GM21526 (cell line): ENCODE measurements at regions not wholly inside any gene's neighbourhood (a gene's known extent, or its start where the extent isn't known, plus 50 kb on each side); places are given as distances from the start of the nearest gene placed in this dataset.
"Not testable (repeated sequence)": the region's sequence is repeated elsewhere in the genome, so short reads cannot be mapped to it uniquely, and the experiment has no call there.

ENCODE experiments used
- ATAC-seq: cut with Tn5 transposase; IDR thresholded peaks from one replicate; pipeline ENCODE4 v1.9.1; 2021; ENCODE audit warnings: moderate library complexity; ENCODE audit not compliant: unreplicated experiment, low FRiP score

DNA sequence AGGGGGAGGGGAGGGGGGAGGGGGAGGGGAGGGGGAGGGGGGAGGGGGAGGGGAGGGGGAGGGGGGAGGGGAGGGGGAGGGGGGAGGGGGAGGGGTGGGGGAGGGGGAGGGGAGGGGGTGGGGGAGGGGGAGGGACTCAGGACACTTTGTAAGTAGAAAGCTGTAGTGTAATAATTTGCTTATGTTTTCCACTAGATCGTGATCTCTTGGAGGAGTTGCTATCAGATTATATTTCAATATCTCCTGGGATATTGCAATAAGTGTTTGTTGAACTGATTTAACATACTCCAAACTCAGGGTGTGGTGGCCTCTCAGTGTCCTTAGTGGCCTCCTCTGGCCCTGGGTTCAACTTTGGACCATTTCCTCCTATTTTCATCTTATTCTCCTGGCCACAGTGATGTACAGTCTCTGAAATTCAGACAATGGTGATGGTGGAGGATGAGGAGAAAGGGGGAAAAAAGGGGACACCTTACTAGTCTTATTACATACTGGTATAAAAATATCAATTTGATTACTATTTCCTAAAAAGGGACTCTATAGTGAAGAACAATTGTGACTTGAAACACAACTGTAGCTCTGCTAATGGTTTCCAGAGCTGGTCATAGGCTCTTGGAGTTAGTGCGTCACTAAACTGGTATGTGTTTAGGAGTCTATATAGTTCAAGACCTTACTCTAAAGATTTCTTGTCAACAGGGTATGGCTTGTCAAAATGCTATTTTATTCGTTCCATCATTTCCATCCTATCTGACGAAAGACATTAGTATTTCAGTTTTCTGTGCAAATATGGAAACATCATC is 89.6 kb downstream of the DDX1 start:
- no peak for ATAC-seq

DNA sequence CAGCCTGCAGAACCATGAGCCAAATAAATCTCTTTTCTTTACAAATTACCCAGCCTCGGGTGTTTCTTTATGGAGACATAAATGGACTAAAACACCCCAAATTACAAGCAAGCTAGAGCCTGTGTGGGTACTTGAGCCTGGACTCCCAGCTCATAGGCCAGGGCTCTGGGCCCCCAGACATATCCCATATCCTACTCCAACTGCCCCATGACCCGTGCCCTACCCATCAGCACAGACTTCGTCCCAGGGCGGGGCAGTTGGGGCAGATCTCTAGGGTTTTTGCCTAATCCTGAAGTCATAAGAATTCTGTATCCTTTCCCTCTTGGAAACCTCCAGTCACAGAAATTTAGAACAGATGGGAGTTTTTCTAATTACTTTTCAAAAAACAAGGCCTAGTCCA is 90.7 kb downstream of the DDX1 start:
- ATAC-seq = no peak

DNA sequence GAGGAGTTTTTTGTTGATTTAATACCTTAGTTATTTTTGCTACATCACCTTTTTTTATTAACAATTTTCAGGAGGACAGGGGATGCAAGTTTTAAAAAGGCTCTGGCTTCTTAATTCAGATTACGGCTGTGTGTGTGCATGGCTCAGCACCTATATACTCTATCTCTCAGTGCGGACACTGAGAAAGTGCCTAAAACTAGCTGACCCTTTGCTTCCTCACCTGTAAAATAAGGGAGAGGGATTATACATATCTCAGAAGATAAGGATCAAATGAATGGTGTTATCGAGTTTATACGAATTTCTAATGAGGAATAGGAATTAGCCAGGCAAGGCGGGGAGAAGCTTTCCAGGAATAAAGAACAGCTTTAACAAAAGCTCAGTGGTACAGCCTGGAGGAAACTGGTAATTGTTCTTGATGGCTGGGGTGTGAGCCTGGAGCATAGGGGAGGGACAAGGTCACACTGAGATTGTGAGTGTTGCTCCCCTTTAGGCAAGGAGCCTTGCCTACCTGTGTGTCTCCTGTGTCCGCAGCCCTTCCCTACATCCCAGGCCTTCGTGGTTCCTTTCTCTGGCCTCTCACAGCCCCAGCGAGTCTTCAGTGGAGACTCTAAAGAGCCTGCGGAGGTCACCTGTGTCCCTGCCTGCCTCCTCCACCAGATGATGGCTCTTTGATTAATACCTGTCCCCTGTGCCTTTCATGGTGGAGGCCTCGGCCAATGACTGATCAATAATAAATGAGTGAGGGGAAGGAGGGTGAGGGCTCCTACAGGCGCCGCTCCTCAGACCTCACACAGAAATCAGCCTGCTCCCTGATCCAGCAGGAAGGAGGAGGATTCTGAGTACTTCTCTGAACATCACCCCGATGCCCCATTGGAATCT is 92.7 kb downstream of the DDX1 start:
- no peak for ATAC-seq

DNA sequence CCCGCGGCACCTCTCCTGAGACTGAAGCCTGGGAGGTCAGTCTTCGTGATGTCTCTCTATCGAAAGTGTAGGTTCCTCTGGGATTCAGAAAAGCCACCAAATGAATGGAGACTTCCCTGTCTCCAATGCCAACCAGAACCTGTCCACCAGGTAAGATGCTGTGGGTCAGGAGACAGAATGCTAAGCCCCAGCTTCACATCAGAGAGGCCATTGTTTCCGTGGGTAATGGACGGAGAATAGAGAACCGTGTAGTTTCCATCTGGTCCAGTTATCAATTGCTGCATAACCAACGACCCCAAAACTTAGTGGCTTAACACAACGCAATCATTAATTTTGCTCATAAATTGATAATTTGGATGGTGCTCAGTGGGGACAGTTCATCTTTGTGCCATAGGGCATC is 93.5 kb downstream of the DDX1 start:
- ATAC-seq = no peak

DNA sequence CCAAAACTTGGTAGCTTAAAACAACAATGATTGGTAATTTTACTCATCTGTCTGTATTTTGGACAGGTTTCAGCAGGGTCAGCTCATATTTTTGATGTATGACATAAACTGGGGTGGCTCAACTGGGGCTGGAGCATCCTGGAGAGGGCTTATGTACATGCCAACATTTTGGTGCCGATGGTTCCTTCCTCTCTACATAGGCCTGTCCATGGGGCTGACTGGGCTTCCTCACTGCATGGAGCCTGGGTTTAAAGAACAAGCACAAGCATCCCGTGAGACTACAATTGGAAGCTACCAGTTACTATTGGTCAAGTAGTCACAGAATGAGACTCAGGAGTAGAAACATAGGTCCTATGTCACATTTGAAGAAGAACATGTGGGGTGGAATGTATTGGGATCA is 95.0 kb downstream of the DDX1 start:
- ATAC-seq = no peak

DNA sequence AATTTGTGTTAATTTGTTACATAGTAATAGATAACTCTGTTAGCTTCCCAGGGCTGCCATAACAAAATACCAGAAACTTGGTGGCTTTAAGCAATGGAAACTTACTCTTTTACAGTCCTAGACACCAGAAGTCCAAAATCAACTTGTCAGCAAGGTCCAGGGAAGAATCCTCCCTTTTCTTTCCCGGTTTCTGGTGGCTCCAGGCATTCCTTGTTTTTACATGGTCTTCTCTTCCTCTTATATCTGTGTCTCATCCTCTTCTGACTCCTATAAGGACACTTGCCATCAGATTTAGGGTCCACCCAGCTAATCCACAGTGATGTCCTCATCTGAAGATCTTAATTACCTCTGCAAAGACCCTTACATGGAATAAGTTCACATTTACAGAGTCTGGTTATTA is 95.6 kb downstream of the DDX1 start:
- no peak for ATAC-seq

DNA sequence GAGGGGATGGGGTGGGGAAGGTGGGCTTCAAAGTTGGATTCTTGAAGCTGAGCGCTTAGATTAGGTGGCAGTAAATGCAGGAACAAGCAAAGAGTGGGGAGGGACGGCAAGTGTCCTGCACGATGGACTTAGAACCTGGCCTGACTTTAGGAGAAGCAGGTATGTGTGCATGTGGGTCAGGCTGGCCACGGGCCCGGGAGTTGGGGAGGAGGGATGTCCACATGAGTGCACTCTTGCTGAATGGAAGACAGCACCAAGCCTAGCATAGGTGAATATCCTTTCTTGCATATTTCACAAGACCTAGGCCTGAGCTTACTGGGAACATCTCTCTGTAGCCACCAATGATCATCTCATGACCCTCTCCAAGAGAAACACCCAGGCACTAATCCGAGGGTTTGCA is 96.1 kb downstream of the DDX1 start:
- ATAC-seq = no peak

DNA sequence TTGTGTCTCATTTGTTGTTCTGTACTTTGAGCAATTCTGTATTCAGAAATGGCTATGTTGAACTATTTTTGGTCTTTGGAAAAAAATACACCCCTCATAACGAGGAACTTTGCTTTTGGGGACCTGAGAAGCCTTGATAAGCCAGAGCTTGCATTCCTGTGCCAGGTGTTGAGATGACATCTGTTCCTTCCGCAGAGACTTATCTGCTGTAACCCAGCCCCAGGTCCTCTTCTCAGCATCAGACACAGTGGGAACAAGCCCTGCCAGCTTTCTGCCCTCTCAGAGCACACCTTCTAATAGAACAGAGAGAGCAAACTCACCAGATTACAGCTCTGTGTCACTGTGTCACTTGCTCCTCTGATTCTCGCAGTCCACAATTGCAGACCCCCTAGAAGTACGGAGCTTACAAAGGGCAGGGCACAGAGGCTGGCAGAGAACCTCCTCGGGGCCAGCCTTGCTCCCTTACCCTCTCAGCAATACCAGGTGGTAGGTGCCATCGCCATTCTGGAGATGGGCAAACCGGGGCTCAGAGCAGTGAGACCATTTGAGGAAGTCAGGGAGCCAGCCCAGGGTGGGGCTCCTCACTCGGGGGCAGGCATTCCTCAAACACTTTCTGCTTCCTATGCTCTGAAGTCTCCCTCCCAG is 97.4 kb downstream of the DDX1 start:
- ATAC-seq = no peak

DNA sequence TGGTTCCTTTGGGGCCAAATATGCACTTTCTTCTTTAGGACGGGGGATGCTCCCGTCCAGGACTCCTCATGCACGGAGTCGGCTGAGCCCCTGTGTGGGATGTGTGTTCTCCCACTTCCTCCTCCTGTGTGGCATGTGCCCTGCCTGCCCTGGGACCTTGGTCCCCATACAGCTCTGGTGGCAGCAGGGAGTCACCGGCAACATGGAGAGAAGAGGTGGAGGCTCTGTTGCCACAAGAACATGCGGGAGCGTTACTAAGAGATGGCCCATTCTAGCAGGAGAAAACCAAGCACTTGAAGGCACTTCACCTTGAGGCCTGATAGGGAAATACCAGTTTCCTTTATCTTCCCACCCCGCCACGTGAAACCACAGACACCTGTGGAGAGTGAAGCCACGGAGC is 98.0 kb downstream of the DDX1 start:
- ATAC-seq = no peak

DNA sequence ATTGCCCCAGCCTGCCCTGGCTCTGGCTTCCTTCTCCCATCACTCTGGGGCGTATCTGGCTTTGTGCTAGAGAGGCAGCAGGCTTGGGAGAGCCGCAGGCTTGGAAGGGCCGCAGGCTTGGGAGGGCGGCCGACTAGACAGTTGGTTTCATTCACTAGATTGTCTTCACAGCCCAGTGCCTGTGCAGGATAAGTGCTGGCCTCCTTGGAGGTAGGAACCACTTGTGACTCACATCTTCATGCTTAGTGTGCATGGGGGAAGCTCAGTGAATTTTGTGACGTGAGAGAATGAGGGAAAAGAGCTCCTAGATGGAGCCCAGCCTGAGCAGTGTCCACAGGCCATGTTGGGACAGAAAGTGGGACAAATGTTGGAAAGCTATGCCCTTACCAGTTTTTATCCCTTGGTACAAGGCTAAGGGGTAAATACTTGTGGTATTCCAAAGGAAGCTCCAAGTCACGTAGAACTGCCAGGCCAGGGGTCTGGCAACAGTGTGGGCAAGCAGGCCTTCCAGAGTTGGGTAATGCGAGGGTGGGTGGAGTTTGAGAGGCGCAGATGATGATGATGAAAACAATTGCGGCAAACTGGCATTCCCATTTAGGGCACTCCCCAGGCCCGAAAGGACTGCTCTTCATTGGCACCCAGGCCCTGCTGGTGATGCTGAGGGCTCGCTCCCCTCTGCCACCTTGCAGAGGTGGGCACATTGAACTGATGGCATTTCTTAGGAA is 100.1 kb downstream of the DDX1 start:
- ATAC-seq = no peak

DNA sequence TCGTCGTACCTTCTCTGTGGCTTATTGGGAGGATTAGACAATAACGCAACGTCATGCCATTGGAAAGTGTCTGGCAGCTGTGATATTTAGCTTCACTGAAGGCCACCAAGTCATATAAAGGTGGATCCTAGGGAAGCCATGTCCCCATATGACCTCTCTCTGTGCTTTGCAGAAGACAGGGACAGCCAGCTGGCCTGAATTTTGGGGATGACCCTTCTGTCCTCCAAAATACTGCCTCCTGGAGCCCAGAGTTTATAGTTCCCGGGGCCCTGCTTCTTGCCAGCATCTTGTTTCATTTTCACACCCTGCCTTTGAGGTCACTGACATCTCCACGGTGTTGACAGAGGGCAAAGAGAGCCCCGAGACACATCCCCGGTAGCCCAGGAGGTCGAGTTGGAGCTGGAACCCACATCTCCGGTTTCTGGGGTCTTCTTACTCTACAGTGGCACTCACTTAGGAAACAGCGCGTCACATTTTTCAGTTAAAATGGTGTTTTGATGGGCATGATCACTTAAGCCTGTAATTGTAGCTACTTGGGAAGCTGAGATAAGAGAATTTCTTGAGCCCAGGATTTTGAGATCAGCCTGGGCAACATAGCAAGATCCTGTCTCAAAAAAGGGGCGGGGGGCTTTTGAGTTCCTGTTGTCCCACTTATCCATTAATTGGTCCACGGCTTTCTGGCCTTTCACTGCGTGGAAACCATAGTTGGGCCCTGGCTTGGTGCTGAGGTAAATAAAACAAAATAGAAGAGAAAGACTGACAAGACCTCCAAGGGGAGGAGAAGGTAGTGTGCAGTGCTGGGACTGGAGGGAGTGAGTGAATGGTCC is 101.1 kb downstream of the DDX1 start:
- no peak for ATAC-seq

DNA sequence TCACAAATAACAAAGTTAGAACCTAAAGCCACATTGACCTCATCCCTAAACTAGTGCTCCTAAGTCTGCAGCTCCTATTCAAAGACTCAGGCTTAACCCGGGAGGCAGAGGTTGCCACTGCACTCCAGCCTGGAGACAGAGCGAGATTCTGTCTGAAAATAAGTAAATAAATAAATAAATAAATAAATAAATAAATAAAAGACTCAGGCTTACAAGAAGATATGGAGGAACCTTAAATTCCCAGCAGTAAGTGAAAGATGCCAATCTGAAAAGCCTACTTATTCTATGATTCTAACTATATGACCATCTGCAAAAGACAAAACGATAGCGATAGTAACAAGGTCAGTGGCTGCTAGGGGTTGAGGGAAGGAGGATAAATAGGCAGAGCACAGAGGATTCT is 101.7 kb downstream of the DDX1 start:
- ATAC-seq = no peak

DNA sequence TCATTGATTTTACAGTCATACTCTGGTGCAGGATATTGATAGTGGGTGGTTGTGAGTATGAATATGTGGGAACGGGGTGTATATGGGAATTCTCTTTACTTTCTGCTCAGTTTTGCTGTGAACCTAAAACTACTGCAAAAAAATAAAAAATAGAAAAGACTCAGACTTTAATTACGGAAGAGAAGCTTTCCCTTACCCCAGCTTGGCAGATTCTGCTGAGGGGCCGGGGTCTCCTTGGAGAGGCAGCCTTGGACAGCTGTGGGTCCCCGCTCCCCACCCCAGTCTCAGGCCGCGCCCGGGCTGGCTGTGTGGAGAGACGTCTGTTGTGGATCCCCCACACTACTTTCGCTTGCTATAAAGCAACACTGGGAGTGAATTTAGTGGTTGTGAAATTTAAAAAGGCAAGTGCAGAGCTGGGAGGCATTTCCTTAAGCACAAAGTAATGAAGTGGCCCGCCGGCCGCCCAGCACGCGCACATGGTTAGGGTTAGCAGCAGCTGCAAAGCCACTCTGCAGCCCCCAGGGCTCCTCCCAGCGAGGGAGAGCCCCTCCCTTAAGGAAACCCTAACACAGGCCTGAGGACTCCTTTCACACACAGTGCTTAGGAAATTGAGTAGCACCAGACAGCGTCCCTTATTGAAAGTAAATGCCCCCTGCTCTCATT is 102.4 kb downstream of the DDX1 start:
- no peak for ATAC-seq

DNA sequence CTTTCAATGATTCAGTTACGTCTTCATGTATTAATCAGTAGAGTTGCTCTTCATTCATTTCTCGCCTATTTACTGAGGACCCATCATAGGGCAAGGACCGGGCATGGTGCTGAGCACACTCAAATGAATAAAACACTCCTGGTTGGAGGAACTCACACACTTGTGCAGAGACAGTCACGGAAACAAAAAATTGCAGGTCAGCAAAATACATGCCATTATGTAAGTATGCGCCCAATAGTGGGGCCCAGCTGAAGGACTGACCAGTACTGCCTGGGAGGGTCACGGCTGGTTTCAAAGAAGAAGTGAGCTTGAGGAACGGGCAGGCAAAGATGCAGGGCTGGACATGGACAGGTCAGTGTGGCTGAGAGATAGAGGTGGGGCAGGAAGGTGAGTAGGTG is 102.9 kb downstream of the DDX1 start:
- ATAC-seq = no peak

DNA sequence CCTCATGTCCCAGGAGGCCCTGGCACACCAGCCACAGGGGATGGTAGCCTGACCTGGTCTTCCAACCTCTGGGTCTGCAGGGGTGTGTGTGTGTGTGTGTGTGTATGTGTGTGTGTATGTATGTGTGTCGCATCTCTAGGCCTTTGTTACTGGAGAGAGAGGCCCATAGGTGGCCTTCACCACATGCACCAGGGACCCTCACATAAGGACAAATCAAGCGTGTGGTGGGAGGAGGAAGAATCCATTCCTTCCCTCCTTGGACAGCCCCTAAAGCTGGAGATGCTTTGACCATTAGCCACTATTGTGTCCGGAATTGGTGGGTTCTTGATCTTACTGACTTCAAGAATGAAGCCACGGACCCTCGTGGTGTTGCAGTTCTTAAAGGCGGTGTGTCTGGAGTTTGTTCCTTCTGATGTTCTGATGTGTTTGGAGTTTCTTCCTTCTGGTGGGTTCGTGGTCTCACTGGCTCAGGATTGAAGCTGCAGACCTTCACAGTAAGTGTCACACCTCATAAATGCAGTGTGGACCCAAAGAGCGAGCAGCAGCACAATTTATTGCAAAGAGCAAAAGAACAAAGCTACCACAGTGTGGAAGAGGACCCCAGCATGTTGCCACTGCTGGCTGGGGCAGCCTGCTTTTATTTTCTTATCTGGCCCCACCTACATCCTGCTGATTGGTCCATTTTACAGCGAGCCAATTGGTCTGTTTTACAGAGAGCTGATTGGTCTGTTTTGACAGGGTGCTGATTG is 104.1 kb downstream of the DDX1 start:
- no peak for ATAC-seq

DNA sequence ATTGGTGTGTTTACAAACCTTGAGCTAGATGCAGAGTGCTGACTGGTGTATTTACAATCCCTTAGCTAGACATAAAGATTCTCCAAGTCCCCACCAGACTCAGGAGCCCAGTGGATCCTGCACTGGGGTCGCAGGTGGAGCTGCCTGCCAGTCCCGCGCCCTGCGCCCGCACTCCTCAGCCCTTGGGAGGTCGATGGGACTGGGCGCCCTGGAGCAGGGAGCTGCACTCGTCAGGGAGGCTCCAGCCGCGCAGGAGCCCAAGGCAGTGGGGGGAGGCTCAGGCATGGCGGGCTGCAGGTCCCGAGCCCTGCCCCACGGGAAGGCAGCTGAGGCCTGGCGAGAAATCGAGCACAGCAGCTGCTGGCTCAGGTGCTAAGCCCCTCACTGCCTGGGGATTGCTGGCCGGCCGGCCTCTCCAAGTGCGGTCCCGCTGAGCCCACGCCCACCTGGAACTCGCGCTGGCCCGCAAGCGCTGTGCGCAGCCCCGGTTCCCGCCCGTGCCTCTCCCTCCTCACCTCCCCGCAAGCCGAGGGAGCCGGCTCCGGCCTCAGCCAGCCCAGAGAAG is 105.0 kb downstream of the DDX1 start:
- not testable (repeated sequence) for ATAC-seq

DNA sequence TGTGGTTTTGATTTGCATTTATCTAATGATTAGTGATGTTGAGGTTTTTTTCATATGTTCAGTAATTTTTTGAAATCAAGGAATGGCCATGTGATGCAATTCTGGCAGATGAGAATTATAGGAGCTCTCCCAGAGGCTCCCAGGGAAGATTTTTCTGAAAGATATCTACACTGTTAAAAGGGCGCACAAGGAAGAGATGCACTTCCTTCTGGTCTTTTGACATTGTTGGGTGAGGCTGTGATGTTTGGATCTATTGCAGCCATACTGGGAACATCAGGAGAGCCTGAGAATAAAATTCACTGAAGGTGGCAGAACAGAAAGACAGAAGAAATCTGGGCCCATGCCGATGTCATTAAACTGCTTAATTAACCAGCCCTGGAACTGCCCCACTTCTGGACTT is 108.5 kb downstream of the DDX1 start:
- ATAC-seq = no peak

DNA sequence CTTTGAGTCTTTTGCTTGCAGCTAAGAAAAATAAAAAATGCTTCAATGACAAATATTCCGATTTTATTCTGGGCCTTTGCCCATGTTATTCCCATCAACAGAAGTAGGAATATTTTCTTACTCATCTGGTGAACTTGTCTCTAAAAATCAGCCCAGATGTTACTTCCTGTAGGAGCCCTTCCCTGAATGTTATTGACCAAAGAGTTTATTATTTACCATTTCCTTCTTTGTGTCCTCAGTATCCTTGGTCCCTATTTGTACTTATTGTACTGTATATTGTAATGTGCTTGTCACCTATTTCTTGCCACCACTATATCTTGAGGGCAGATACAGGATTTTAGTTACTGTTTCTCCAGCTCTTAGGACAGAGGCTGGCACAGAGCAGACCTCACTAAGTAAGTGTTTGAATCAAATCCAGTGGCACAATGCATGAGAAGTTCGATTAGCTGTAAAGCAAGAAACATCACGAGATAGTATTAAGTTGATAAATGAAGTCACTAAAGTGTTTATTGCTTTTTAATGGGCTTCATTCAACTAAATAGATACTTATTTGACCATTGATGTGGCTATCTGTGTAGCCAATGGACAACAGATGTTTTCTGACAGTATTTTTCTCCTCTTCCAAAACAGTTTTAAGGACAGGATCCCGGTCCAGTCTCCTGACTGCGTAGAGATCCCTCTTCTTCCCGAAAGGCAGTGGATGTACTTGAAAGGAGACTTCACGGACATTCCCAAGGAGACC is 109.1 kb downstream of the DDX1 start:
- ATAC-seq = no peak
